ENCODE measurements at regions not wholly inside any gene's neighbourhood (a gene's known extent, or its start where the extent isn't known, plus 50 kb on each side); places are given as distances from the start of the nearest gene placed in this dataset.

DNA sequence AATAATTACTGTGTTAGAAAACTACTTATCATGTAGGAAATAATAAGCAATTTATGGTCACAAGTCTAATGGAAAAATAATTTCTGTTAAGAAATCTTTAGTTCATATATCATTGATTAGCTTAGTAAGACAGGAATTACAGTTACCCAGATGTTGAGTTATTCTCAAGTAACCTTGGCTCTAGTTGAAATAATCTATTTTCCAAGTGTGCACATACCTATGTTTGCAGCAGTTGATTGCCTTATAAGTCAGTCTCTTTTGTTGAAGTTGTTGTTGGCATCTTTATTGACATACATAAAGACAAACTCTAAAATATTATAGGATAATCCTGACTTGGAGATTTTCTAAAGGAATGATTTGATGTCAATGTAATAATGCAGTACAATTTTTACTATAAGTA, 511.4 kb upstream of the KLF12 start:
- H3K27me3 ChIP-seq, result no peaks in the 10 kb centered on the region
- intact Hi-C loops (cut with DNase I; ENCODE audit: low total_unique reads), result no loop called here
- TF ChIP-seq POLR2AphosphoS5 (IDR thresholded peaks at IDR 0.05), result no peak
- TF ChIP-seq POLR2A (IDR thresholded peaks at IDR 0.05), result no peak
- TF ChIP-seq, protein P1, sequence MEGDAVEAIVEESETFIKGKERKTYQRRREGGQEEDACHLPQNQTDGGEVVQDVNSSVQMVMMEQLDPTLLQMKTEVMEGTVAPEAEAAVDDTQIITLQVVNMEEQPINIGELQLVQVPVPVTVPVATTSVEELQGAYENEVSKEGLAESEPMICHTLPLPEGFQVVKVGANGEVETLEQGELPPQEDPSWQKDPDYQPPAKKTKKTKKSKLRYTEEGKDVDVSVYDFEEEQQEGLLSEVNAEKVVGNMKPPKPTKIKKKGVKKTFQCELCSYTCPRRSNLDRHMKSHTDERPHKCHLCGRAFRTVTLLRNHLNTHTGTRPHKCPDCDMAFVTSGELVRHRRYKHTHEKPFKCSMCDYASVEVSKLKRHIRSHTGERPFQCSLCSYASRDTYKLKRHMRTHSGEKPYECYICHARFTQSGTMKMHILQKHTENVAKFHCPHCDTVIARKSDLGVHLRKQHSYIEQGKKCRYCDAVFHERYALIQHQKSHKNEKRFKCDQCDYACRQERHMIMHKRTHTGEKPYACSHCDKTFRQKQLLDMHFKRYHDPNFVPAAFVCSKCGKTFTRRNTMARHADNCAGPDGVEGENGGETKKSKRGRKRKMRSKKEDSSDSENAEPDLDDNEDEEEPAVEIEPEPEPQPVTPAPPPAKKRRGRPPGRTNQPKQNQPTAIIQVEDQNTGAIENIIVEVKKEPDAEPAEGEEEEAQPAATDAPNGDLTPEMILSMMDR (IDR thresholded peaks at IDR 0.05), result no peak
- no peak for DNase-seq (ENCODE audit: low spot score in 2 of 2)
- no peaks in the 10 kb centered on the region for H3K9me3 ChIP-seq
- H3K36me3 ChIP-seq, result no peaks in the 10 kb centered on the region
- no peaks in the 10 kb centered on the region for H3K4me1 ChIP-seq
- H3K27ac ChIP-seq, result no peak overlapping the region
- no peak overlapping the region for H3K4me3 ChIP-seq

DNA sequence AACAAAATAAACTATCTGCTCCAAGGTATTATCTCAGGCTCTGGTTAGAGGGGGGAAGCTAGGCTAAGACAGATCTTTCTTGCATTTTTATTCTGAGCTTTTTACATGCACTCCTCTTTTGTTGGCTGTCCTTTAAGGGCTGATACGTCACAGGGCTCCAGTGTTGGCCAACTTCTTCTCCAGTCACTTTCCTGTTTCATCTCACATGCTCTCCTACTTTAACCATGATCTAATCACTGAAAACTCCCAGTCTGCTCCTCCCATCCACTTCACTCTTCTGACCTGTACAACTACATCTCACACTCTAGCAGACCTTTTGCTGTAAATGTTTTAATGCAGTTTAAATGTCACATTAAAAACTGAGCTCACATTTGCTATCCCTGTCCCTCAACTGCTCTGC, 510.0 kb upstream of the KLF12 start:
- Histone ChIP-seq H3K36me3 (no peaks in the 10 kb centered on the region), H3K9me3 (no peaks in the 10 kb centered on the region), H3K27me3 (no peaks in the 10 kb centered on the region), H3K4me1 (no peaks in the 10 kb centered on the region), H3K27ac (no peak overlapping the region), H3K4me3 (no peak overlapping the region)
- intact Hi-C loops (cut with DNase I; ENCODE audit: low total_unique reads), result no loop called here
- no peak for DNase-seq (ENCODE audit: low spot score in 2 of 2)
- TF ChIP-seq POLR2AphosphoS5 (IDR thresholded peaks at IDR 0.05), result no peak
- TF ChIP-seq, protein P1 (IDR thresholded peaks at IDR 0.05), result no peak
- no peak for TF ChIP-seq POLR2A (IDR thresholded peaks at IDR 0.05)

DNA sequence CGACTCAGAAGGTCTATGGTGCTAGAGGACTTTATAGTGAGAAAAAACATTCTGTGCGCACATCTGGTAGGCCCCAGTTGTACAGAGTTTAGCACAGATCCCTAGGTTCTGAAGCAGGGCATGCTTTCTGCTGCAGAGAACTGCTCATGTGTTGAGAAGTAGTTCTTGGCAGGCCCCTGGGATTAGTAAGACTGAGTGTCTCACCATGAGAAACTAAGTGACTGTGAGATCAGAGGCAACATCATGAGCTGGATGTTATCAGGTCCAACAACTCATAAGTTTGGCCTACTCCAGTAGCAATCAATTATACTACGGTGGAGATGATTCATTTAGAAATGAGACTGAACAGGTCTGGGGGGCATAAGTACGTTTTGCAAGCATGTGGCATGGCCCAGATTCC, 507.4 kb upstream of the KLF12 start:
- H3K36me3 ChIP-seq, result no peaks in the 10 kb centered on the region
- intact Hi-C loops (cut with DNase I; ENCODE audit: low total_unique reads), result no loop called here
- no peak overlapping the region for H3K4me3 ChIP-seq
- H3K9me3 ChIP-seq, result no peaks in the 10 kb centered on the region
- no peak for TF ChIP-seq POLR2AphosphoS5 (IDR thresholded peaks at IDR 0.05)
- TF ChIP-seq, protein P1 (IDR thresholded peaks at IDR 0.05), result no peak
- no peak for TF ChIP-seq POLR2A (IDR thresholded peaks at IDR 0.05)
- no peak overlapping the region for H3K27ac ChIP-seq
- H3K27me3 ChIP-seq, result no peaks in the 10 kb centered on the region
- H3K4me1 ChIP-seq, result no peaks in the 10 kb centered on the region
- DNase-seq (ENCODE audit: low spot score in 2 of 2), result no peak

DNA sequence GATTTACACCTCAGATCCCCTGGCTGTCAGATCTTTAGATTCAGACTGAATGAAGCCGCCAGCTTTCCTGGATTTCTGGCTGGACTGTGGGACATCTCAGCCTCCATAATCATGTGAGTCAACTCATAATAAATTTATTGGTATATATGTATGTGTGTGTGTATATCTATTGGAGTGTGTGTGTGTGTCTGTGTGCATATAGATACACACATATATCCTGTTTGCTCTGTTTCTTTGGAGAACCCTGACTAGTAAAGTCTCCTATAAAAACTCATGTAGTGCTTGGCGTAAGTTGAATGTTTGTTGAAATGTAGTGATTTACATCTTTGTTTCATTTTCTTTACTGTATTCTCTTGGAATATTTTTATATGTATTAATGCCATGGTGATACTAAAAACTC, 499.5 kb upstream of the KLF12 start:
- Histone ChIP-seq H3K27me3 (no peaks in the 10 kb centered on the region), H3K36me3 (no peaks in the 10 kb centered on the region), H3K4me1 (no peaks in the 10 kb centered on the region), H3K27ac (no peak overlapping the region), H3K9me3 (no peaks in the 10 kb centered on the region), H3K4me3 (no peak overlapping the region)
- no peak for TF ChIP-seq POLR2AphosphoS5 (IDR thresholded peaks at IDR 0.05)
- no peak for TF ChIP-seq POLR2A (IDR thresholded peaks at IDR 0.05)
- TF ChIP-seq, protein P1 (IDR thresholded peaks at IDR 0.05), result no peak
- intact Hi-C loops (cut with DNase I; ENCODE audit: low total_unique reads), result no loop called here
- no peak for DNase-seq (ENCODE audit: low spot score in 2 of 2)

DNA sequence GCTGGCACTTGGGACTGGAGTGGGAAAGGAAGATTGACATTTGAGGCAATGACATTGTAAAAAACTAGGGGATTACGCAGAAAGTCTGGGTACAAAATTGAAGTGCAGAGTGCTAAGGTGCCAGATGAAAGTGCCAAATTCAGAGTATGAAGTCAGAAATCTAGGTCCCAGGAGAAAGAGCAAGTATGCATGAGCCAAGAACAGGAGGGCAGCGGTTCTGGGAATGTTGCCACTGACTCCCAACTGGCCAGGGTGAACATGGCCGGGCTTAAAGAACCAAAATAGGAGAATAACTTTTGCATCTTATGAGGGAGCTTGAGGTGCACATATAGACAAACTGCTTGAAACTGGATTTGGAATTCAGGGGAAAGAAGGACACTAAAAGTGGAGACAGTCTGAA, 495.8 kb upstream of the KLF12 start:
- Histone ChIP-seq H3K36me3 (no peaks in the 10 kb centered on the region), H3K4me3 (no peak overlapping the region), H3K9me3 (no peaks in the 10 kb centered on the region), H3K27ac (no peak overlapping the region), H3K4me1 (no peaks in the 10 kb centered on the region), H3K27me3 (no peaks in the 10 kb centered on the region)
- TF ChIP-seq, protein P1 (IDR thresholded peaks at IDR 0.05), result no peak
- TF ChIP-seq POLR2AphosphoS5 (IDR thresholded peaks at IDR 0.05) (no peak), POLR2A (IDR thresholded peaks at IDR 0.05) (no peak)
- intact Hi-C loops (cut with DNase I; ENCODE audit: low total_unique reads), result no loop called here
- no peak for DNase-seq (ENCODE audit: low spot score in 2 of 2)

All from breast epithelium (tissue), 4 donors.